ENCODE measurements at regions not wholly inside any gene's neighbourhood (a gene's known extent, or its start where the extent isn't known, plus 50 kb on each side); places are given as distances from the start of the nearest gene placed in this dataset.

DNA sequence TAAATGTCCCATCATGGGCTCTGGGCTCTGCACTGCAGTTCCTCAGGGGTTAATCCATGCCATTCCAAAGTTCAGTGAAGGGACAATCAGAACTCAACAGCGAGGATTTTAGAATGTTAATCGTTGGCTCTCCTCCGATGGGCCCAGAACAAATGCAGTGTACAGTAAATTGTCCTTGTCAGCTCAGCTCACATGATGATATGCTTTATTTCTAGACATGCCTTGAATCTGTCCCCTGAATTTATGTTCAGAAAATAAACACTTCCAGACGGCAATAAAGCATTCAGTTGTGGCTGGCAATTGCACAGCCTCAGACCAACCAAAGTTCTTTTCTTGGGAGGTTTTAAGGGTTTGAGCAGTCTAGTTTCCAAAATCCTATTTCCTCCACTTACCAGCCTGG is 981.2 kb downstream of the BCL11A start:
- no peak for DNase-seq
- TF ChIP-seq, protein P1, sequence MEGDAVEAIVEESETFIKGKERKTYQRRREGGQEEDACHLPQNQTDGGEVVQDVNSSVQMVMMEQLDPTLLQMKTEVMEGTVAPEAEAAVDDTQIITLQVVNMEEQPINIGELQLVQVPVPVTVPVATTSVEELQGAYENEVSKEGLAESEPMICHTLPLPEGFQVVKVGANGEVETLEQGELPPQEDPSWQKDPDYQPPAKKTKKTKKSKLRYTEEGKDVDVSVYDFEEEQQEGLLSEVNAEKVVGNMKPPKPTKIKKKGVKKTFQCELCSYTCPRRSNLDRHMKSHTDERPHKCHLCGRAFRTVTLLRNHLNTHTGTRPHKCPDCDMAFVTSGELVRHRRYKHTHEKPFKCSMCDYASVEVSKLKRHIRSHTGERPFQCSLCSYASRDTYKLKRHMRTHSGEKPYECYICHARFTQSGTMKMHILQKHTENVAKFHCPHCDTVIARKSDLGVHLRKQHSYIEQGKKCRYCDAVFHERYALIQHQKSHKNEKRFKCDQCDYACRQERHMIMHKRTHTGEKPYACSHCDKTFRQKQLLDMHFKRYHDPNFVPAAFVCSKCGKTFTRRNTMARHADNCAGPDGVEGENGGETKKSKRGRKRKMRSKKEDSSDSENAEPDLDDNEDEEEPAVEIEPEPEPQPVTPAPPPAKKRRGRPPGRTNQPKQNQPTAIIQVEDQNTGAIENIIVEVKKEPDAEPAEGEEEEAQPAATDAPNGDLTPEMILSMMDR (IDR thresholded peaks at IDR 0.05; ENCODE audit: low read depth, low read length), result no peak
- no peaks in the 10 kb centered on the region for H3K9me3 ChIP-seq (ENCODE audit: severe bottlenecking)
- H3K4me3 ChIP-seq (ENCODE audit: low read depth, low read length), result no peak overlapping the region
- no peaks in the 10 kb centered on the region for H3K27me3 ChIP-seq (ENCODE audit: insufficient read depth, low read depth, severe bottlenecking)
- no peaks in the 10 kb centered on the region for H3K36me3 ChIP-seq
- H3K27ac ChIP-seq, result no peak overlapping the region

DNA sequence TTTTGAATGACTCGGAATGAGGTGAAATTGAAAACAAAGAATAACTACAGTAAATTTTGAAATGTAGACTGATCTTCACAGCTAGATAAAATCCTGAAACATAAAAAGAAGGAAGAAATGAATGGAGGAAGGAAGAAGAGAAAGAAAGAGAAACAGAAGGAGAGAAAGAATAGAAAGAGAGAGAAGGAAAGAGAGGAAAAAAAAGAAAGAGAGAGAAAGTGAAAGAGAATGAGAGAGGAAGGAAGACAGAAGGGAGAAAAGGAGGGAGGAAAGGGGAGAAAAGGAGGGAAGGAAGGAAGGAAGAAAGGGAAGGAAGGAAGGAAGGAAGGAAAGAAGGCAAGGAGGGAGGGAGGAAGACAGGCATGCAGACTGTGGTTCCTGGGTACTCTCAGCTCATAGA is 982.6 kb downstream of the BCL11A start:
- no peaks in the 10 kb centered on the region for H3K36me3 ChIP-seq
- no peak overlapping the region for H3K27ac ChIP-seq
- TF ChIP-seq, protein P1 (IDR thresholded peaks at IDR 0.05; ENCODE audit: low read depth, low read length), result no peak
- H3K9me3 ChIP-seq (ENCODE audit: severe bottlenecking), result no peaks in the 10 kb centered on the region
- no peak overlapping the region for H3K4me3 ChIP-seq (ENCODE audit: low read depth, low read length)
- DNase-seq, result no peak
- H3K27me3 ChIP-seq (ENCODE audit: insufficient read depth, low read depth, severe bottlenecking), result no peaks in the 10 kb centered on the region

DNA sequence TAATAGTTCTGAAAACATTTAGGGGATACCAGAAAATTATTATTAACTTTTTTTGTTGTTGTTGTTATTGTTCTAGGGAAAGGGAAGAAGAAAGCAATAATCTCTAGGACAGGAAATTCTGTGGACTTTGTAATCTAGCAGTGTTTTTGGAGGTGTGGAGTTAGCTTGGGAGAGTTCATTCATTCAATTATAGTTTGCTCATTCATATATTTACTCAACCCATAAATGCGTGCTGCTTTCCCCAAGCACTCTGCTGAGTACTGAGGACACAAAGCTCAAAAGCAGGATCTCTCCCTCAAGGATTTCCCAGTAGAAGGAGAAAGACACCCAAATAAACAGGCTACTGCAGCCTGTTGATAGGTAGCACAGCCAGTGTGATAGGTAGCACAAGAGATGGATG is 984.3 kb downstream of the BCL11A start:
- H3K9me3 ChIP-seq (ENCODE audit: severe bottlenecking), result no peaks in the 10 kb centered on the region
- TF ChIP-seq, protein P1 (IDR thresholded peaks at IDR 0.05; ENCODE audit: low read depth, low read length), result no peak
- H3K36me3 ChIP-seq, result no peaks in the 10 kb centered on the region
- no peak overlapping the region for H3K4me3 ChIP-seq (ENCODE audit: low read depth, low read length)
- no peak overlapping the region for H3K27ac ChIP-seq
- H3K27me3 ChIP-seq (ENCODE audit: insufficient read depth, low read depth, severe bottlenecking), result no peaks in the 10 kb centered on the region
- DNase-seq, result no peak

DNA sequence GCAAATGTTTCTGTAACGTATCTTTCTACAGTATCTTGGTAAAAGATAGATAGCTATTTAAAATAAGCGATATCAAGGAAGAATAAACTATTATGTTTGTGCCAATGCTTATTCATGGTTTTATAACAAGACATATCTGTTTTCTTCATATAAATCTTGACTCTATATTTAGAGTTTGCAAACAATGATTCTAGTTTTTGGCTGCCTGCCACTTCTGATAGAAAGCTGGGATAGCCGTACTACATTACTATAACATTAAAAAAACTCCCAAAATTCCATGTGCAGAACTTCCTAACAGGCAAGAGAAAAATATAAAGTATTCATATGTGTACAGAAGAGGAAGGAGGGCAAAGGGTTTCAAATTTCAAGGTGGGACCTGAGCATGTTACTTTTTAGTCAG is 985.0 kb downstream of the BCL11A start:
- H3K27ac ChIP-seq, result no peak overlapping the region
- H3K9me3 ChIP-seq (ENCODE audit: severe bottlenecking), result no peaks in the 10 kb centered on the region
- H3K27me3 ChIP-seq (ENCODE audit: insufficient read depth, low read depth, severe bottlenecking), result no peaks in the 10 kb centered on the region
- H3K4me3 ChIP-seq (ENCODE audit: low read depth, low read length), result no peak overlapping the region
- TF ChIP-seq, protein P1 (IDR thresholded peaks at IDR 0.05; ENCODE audit: low read depth, low read length), result no peak
- H3K36me3 ChIP-seq, result no peaks in the 10 kb centered on the region
- no peak for DNase-seq

DNA sequence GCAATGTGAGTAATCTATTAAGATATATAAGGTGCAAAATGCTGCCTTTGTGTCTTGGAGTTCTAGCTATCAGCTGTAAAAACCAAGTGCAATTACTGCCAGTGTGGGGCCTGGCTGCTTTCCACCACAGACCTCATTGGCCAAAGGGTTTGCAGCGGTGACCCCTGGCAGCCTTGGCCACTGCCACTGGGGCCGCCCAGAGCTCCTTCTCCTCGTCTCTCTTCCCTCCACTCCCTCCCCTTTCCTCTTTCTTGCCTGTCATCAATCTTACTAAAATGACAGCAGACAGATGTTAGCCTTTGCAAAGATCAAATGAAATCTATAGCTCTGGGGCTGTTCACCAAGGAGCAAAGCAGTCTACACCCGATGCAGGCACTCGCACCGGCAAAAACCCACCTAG is 986.3 kb downstream of the BCL11A start:
- TF ChIP-seq, protein P1 (IDR thresholded peaks at IDR 0.05; ENCODE audit: low read depth, low read length), result no peak
- DNase-seq, result peak; percentile 16
- H3K36me3 ChIP-seq, result no peaks in the 10 kb centered on the region
- no peaks in the 10 kb centered on the region for H3K27me3 ChIP-seq (ENCODE audit: insufficient read depth, low read depth, severe bottlenecking)
- H3K27ac ChIP-seq, result no peak overlapping the region
- no peak overlapping the region for H3K4me3 ChIP-seq (ENCODE audit: low read depth, low read length)
- no peaks in the 10 kb centered on the region for H3K9me3 ChIP-seq (ENCODE audit: severe bottlenecking)

DNA sequence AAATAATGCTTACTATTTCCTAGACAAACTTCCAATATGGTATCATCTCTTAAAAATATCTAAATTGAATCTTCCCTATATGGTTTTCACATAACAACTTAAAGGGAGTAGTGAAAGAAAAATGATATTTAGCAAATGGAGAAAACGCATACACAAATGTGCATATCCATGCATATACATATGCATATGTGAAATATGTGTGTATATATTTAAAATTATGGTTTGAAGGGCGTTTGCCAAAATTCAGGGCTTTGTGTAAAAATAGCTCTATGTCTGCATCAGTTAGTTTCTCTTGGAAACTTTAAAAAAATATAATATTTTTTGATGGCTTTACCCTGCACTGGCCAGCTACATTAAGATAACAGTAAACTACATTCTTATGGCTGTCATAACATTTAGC is 986.7 kb downstream of the BCL11A start:
- Histone ChIP-seq H3K27ac (no peak overlapping the region), H3K27me3 (ENCODE audit: insufficient read depth, low read depth, severe bottlenecking) (no peaks in the 10 kb centered on the region), H3K4me3 (ENCODE audit: low read depth, low read length) (no peak overlapping the region), H3K36me3 (no peaks in the 10 kb centered on the region), H3K9me3 (ENCODE audit: severe bottlenecking) (no peaks in the 10 kb centered on the region)
- no peak for DNase-seq
- TF ChIP-seq, protein P1 (IDR thresholded peaks at IDR 0.05; ENCODE audit: low read depth, low read length), result no peak

Data from WERI-Rb-1 (cell line).